HG02938 (cell line): ENCODE measurements at regions not wholly inside any gene's neighbourhood (a gene's known extent, or its start where the extent isn't known, plus 50 kb on each side); places are given as distances from the start of the nearest gene placed in this dataset.
A peak's percentile ranks its signal among the peaks of the same experiment; 100 is the strongest.
"Not testable (repeated sequence)": the region's sequence is repeated elsewhere in the genome, so short reads cannot be mapped to it uniquely, and the experiment has no call there.

Source experiments
- ATAC-seq: cut with Tn5 transposase; IDR thresholded peaks from one replicate; pipeline ENCODE4 v1.9.1; 2021; ENCODE audit warnings: mild to moderate bottlenecking, moderate library complexity; ENCODE audit not compliant: unreplicated experiment

DNA sequence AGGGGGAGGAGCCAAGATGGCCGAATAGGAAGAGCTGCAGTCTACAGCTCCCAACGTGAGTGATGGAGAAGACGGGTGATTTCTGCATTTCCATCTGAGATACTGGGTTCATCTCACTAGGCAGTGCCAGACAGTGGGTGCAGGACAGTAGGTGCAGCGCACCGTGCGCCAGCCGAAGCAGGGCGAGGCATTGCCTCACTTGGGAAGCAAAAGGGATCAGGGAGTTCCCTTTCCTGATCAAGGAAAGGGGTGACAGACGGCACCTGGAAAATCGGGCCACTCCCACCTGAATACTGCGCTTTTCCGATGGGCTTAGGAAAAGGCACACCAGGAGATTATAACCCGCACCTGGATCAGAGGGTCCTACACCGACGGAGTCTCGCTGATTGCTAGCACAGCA is 121.1 kb upstream of the SESTD1 start:
- ATAC-seq: not testable (repeated sequence)

DNA sequence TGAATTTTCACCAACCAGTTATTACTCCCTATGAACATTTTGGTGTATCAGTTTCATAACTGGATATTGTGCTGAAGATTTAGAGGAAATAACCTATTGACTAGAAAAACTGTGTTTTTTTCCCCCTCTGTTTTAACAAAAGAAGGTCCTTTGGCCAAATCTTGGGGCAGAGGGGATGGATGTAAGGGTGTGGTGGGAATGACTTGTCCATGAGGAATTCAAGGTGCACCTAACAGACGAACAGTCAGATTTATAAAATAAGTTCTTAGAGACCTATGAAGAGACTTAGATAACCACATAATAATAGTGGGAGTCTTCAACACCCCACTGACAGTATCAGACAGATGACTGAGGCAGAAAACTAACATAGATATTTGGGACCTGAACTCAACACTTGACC is 119.3 kb upstream of the SESTD1 start:
- no peak for ATAC-seq

DNA sequence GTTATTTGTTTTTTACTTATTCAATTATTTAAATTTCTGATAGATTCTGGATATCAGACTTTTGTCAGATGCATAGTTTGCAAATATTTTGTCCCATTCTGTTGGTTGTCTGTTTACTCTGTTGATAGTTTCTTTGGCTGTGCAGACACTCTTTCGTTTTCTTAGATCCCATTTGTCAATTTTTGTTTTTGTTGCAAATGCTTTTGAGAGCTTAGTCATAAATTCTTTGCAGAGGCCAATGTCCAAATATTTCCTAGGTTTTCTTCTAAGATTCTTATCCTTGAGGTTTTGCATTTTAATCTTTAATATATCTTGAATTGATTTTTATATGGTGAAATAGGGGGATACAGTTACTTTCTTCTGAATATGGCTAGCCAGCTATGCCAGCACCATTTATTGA is 112.7 kb upstream of the SESTD1 start:
- no peak for ATAC-seq

DNA sequence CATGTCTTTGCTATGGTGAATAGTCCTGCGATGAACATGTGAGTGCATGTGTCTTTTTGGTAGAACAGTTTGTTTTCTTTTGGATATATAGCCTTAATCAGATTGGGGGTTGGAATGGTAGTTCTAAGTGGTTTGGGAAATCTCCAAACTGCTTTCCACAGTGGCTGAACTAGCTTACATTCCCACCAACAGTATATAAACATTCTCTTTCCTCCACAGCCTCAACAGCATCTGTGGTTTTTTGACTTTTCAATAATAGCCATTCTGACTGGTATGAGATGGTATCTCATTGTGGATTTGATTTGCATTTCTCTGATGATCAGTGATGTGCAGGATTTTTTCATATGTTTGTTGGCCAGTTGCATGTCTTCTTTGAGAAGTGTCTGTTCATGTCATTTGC is 112.2 kb upstream of the SESTD1 start:
- ATAC-seq: no peak

DNA sequence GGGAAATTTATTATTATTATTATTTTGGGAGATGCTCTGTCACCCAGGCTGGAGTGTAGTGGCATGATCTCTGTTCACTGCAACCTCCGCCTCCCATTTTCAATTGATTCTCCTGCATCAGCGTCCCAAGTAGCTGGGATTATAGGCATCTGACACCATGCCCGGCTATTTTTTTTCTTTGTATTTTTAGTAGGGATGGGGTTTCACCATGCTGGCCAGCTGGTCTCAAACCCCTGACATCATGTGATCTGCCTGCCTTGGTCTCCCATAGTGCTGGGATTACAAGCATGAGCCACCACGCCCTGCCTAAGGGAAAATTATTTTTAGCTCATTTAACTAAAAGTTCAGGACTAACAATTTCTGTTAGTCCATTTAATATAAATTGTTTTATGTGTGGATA is 109.2 kb upstream of the SESTD1 start:
- no peak for ATAC-seq

DNA sequence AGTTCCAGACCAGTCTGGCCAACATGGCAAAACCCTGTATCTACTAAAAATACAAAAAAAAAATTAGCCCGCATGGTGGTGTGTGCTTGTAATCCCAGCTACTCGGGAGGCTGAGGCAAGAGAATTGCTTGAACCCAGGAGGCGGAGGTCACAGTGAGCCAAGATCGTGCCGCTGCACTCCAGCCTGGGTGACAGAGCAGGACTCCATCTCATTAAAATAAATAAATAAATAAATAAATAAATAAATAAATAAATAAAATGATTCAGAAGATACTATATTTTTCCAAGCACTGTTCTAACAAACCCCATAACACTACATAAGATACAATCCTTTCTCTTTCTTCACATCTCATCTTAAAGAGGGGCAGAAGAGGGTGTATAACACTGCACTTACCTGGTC is 100.9 kb upstream of the SESTD1 start:
- not testable (repeated sequence) for ATAC-seq

DNA sequence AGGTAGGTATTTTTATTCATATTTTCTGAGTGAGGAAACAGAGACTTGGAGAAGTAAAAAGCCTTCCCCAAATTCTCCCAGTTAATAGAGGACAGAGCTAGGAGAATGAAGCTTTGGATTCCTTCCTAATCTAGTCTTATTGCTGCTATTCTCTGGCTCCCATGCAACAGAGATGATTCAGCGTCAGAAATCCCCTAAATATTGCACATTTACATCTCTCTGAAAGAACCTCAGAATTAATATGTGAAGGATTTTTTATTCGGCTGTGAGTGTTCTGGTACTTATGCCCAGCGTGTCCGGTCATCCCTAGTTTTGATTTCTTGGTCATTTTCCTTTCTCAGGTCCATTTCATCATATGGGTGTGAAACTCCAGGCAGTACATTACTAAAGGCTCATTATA is 91.2 kb upstream of the SESTD1 start:
- no peak for ATAC-seq

DNA sequence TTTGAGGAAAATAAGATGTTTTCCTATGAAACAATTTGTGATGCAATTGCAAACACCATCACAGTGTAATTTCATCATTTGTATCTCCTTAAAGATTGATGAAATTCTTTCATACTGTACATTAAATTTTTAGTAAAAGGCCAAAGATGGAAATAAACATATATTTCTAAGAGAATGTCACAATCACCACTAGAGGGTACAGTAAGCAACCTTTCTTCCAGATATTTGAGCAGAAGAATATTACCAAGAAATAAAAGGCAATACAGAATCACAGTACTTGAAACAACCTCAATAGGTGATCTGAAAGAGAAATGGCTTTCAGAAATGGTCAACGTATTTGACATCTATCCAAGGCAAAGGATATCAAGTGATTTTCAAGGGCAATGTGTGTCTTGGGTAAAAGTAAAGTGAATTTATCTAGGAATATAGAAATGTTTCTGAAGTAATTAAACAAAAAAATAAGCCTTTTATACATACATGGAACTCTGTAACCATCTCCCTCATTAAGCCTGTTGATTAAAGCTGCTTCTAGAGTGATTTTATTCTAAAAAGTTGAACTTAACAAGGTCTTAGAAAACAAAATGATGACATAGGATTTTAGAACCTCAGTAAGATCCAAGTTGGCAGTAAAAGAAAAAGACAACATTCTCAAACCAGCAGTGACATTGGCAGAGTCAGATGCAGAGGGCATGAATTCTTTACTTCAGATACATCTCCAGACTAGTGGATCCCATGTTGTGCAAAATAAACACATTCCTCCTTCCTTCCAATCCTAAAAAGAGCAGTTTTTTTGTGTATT is 90.3 kb upstream of the SESTD1 start:
- no peak for ATAC-seq

DNA sequence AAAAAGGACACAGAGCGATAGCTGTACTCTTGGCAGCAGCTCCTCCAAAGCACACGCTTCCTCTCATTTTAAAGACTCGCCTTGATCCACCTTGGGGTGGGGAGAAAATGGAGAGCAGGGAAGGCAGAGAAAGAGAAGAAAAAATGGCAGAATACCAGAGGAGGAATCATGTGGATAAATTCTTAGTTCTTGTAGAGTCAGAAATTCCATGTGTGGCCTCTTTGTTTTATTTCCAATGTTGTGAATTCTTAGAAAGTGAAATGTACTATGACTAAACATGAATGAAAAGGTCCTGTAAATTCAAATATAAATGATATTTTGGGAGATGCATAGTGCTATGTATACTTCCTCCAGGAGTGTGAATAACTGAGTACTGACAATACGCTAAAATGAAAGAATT is 89.7 kb upstream of the SESTD1 start:
- no peak for ATAC-seq

DNA sequence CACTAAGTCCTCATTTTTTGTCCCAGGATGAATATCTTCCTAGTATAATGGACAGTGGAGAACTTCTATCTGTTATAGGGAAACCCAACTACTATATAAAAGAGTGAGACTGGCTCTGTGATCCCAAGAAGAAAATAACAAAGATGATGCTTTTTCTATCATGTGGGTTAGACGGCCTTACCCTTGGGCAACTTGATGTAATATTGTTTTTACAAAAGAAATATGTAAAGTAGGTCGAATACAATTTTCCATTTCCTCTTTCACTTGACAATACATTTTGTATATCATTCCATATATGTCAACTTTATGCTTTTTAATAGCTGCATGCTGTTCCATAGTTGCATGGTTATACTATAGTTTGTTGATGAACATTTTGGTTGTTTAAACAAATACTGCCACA is 87.5 kb upstream of the SESTD1 start:
- ATAC-seq: no peak

DNA sequence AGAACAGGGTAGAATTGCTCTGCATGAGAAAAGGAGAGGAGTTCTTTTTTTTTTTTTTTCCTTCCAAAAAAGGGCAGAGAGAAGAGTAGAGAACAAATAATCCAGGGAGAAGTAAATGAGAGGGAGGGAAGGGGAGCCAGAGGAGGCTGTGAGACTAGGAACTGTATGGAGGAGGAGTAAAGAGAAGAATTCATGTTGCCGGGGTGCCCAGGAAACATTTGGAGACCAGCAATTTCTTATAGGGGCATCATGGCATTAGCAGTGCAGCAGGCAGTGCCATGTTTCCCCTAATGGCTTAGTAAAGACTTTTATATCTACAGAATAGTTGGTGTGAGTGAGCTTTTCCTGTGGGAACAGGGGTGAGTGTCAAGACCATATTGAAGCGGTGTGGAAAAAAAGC is 86.4 kb upstream of the SESTD1 start:
- ATAC-seq: no peak

DNA sequence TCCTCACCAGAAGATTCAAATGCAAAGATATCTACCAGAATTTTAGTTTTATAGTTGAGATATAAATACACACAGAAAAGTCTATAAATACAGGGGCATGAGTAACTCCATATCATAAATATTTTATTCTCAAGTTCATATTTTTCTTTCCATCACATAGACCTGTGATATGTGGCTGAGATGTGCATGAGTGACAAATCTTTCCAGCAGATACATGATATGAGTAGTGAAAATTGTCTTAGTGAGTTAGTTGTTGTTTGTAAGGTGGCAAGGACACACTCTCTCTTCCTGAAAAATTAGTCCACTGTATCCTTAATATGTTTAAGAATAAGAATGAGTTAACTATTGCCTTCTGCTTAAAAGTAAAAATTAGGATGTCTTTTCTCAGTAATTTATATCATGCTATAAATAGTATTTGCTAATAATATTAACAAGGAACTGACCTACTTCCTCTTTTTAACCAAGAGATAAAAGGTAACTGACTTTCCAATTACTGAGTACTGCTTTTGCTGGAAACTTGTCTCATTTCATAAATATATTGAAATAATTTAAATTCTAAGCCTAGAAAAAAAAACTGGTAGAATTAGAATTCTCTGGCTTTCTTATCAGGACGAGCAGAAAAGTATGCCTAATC is 85.2 kb upstream of the SESTD1 start:
- peak; percentile 68 for ATAC-seq

DNA sequence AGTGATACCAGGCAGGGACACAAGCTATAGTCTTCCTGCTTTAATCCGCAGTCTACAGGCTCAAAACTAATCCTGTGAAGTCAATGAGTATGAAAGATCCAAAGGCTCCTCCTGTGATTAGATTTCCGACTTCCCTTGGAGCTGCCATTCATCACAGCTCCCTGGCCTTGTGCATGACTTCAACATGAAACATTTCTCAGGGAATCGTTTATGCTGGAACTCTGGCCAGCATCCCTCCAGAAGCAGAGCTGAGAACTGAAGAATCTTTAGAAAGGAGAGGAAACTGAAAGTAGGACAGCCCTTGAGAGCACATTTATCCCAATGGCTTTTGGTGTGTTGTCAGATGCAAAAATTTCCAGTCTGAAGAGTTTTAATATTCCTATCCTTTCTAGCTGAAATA is 84.3 kb upstream of the SESTD1 start:
- no peak for ATAC-seq

DNA sequence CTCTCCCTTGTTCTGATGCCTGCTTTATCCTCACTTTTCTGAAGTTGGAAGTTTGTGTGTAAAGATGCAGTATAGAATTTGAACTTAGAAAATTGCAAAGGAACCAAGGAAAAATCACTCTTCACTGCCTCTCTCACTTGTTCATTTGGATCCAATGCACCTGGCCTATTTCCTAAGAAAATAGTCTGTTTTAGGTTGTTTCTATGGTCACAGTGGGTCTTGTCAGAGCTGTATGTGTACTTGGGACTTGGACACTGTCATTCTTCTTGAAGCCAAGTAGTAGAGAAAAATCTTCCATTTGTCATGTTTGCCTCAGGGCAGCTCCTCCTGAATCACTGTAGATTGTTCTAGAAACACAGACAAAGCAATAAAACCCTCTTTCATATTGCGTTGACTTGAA is 80.3 kb upstream of the SESTD1 start:
- ATAC-seq: no peak

DNA sequence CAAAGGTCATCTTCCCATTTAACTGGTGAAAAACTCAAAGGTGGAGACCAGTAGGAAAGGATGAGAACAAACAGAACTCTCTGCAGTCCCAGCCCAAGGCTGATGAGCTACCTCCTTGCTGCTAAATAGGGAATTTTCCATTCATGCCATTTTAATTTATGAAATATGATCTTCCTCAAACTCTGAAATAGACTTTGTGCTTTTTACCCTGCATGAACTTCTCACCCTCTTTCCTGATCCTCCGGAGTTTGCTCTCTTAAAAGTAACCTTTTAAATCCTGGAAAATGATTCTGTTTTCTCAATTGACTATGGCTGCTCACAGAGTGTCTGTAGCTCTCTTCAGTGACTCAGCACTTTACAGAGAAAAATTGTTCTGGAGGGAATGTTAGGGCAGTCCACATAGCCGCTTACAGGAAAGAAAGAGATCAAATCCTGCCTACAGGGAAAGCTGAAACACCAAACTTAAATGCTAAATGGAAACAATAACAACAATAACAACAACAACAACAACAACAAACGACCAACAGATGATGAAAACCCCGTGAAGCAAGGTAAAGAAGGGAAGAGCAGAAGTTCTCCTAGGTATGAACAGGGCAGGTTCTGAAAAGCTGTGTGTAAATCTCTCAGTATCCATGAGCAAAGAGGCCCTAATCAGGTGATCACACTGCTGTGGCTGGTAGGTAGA is 79.8 kb upstream of the SESTD1 start:
- ATAC-seq: no peak

DNA sequence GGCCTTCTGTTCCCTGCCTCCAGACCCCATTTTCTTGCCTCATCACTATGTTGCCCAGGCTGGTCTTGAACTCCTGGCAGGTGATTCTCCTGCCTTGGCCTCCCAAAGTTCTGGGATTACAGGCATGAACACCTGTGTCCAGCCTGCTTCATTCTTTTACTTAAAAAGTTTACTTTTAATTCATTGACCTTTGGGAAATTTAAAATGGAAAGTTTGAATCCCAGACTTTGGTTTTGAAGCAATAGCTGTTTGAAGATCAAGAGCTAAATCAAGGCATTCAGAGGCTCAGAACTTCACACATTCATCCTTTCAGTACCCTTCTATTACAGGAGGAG is 79.3 kb upstream of the SESTD1 start:
- no peak for ATAC-seq

DNA sequence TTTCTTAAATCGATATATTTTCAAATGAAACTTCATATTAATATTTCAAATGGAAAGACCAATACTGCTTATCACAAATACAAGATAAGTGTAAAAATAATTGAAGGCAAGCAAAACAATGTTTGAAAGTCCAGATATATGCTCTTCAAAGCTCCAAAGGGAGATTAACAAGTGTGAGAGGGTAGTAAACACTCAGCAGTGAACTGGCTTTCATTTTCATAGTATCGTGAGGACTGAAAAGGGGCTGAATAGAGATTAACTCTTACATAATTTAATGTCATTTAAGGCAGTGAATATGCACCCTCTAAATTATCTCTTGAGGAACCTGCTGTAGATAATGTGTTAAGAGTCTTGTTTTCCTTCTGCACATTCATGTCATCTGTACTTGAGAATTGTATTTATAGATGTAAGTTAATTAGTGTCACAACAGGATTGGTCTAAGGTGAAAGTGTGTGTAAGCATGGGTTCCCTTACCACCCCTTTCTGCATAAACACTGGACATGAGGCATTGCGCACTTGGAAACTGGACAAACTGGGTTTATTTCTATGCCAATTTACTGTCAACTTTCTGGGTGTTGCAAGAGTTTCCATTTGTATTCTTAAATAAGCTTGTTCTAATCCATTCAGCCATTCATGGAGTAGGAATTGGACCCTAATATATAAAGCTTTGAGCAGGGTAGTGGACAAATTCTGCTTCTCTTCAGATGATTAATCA is 76.7 kb upstream of the SESTD1 start:
- ATAC-seq: no peak

DNA sequence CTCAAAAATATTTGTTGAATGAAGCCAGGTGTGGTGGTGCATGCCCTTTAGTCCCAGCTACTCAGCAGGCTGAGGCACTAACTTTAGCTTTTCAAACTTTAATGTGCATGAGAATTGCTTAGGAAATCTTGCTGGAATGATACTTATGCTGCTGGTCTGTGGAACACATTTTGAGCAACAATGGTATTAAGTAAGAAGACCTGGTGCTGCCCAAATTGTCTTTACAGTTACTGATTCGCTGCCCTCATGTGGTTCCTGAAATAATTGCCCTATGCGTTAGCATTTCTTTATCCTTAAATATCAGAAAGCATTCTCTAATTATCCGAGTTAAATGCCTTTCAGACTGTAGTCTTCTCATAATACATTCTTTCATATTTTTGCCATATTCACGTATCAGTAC is 76.0 kb upstream of the SESTD1 start:
- ATAC-seq: no peak

DNA sequence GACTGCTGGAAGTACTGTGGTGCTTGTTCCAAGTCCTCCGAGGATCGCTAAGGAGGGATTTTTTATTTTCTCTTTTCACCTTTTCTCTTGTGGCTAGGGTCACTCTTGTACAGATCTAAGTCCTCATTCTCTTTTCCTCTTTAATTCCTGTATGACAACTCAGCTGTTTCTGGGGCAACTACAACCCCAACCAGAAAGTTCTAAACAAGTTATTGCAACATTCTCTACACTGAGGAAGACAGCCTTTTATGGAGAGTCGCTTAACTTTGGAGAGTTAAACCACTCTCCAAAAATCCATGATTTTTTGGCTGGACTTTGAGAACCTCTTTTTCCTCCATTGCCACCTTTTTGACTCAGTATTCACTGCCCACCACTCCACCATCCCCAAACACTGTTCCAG is 74.0 kb upstream of the SESTD1 start:
- ATAC-seq: no peak

DNA sequence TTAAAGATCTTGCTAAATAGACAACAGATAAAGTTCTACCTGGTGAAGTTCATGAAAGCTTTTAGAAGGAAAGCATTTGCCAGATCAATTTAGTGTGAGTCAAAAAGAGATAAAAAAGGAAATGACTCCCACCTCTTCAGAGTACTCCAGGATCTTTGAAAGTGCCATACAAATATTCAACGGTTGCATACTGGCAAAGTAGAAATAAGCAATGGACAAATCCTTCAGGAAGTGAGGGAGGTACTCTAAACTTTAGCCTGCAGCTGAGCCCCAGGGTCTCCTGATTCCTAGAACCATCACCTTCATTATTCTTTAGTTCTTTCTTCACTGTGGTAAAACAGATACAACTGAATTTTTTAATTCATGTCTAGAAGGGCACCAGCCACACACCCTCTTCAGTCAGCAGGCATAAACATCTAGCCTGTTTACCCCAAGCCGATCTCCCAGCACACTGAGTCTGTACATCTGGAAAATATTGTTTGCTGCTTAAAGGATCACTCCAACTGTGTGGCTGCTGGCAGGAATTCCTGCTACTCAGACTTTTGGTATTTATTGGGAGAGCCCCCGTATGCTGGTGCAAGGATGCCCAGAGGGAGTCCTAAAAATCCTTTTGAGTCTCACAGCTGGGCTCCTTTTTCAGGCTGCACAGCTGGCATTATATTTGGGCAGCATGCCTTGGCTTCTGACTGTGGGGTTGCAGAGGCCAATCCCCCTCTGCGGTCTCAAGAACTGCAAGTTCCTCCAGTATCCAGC is 72.3 kb upstream of the SESTD1 start:
- ATAC-seq: no peak

DNA sequence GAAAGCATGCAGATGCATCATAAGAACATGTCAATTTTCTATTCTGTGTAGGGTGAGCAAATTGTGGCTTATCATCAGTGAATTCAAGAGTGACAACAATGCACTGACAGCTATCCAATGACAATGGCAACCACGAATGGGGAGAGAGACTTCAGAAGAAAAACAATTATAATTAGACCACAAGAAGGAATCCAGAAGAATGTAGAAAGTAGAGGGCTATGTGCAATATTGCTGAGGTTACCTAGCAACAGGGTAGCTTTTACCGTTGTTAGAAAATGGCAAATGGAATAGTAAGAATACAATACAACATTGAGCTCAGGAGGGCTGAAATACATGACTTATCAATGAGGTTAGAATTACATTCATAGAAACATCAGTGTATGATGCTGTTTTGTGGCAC is 71.1 kb upstream of the SESTD1 start:
- ATAC-seq: no peak
